ENCODE measurements at regions not wholly inside any gene's neighbourhood (a gene's known extent, or its start where the extent isn't known, plus 50 kb on each side); places are given as distances from the start of the nearest gene placed in this dataset.
"Not testable (repeated sequence)": the region's sequence is repeated elsewhere in the genome, so short reads cannot be mapped to it uniquely, and the experiment has no call there.

- FAIRE-seq, result no peak
Measured at GRCh38 chr6:144435602-144436426, 150.7 kb downstream of the UTRN start.

- no peak for FAIRE-seq
Measured at GRCh38 chr6:144437105-144437504, 152.0 kb downstream of the UTRN start.

GRCh38 chr6:144438103-144438502, 153.0 kb downstream of the UTRN start:
- FAIRE-seq, result no peak

GRCh38 chr6:144439016-144439415, 153.9 kb downstream of the UTRN start:
- FAIRE-seq, result no peak

GRCh38 chr6:144441801-144442200, 156.7 kb downstream of the UTRN start:
- FAIRE-seq, result not testable (repeated sequence)

- no peak for FAIRE-seq
Measured at GRCh38 chr6:144443157-144443556, 158.0 kb downstream of the UTRN start.

GRCh38 chr6:144447472-144447871, 162.3 kb downstream of the UTRN start:
- FAIRE-seq, result no peak

- FAIRE-seq, result no peak
Measured at GRCh38 chr6:144449218-144449617, 164.1 kb downstream of the UTRN start.

GRCh38 chr6:144449911-144450597, 164.9 kb downstream of the UTRN start:
- no peak for FAIRE-seq

- FAIRE-seq, result no peak
Measured at GRCh38 chr6:144460327-144461095, 175.4 kb downstream of the UTRN start.

- no peak for FAIRE-seq
Measured at GRCh38 chr6:144462058-144462457, 176.9 kb downstream of the UTRN start.

- no peak for FAIRE-seq
Measured at GRCh38 chr6:144466716-144467115, 181.6 kb downstream of the UTRN start.

- FAIRE-seq, result no peak
Measured at GRCh38 chr6:144467172-144467762, 182.1 kb downstream of the UTRN start.

GRCh38 chr6:144467921-144468320, 182.8 kb downstream of the UTRN start:
- no peak for FAIRE-seq

- FAIRE-seq, result no peak
Measured at GRCh38 chr6:144468709-144469108, 183.6 kb downstream of the UTRN start.

GRCh38 chr6:144469144-144469575, 184.0 kb downstream of the UTRN start:
- no peak for FAIRE-seq

GRCh38 chr6:144470201-144470600, 185.1 kb downstream of the UTRN start:
- FAIRE-seq, result not testable (repeated sequence)

GRCh38 chr6:144471986-144472385, 186.9 kb downstream of the UTRN start:
- FAIRE-seq, result no peak

GRCh38 chr6:144474290-144474689, 189.2 kb downstream of the UTRN start:
- no peak for FAIRE-seq

GRCh38 chr6:144474904-144475303, 189.8 kb downstream of the UTRN start:
- FAIRE-seq, result no peak

GRCh38 chr6:144475411-144475810, 190.3 kb downstream of the UTRN start:
- FAIRE-seq, result no peak

GRCh38 chr6:144476286-144476685, 191.2 kb downstream of the UTRN start:
- FAIRE-seq, result no peak

- no peak for FAIRE-seq
Measured at GRCh38 chr6:144477396-144477795, 192.3 kb downstream of the UTRN start.

Measured in colon (tissue), 2 donors.